Activated CD4-positive, alpha-beta T cell treated with anti-CD3 and anti-CD28 coated beads, Interleukin-2, amount 50 U/mL, for 1 hour (primary cell): ENCODE measurements at regions not wholly inside any gene's neighbourhood (a gene's known extent, or its start where the extent isn't known, plus 50 kb on each side); places are given as distances from the start of the nearest gene placed in this dataset.

Source experiments
- DNase-seq: peaks from one replicate; pipeline ENCODE4 v3.0.0-alpha.2; 2020

DNA sequence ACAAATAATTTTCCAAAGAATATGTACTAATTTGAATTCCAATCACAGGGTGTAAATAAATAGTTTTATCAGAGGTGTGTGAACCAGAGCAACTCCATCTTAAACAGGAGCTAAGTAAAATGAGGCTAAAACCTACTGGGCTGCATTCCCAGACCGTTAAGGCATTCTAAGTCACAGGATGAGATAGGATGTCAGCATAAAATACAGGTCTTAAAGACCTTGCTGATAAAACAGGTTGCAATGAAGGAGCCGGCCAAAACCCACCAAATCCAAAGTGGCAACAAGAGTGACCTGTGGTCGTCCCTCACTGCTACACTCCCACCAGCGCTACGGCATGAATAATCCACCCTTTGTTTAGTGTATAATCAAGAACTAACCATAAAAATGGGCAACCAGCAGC is 291.7 kb upstream of the SEMA3D start:
- DNase-seq: no peak

DNA sequence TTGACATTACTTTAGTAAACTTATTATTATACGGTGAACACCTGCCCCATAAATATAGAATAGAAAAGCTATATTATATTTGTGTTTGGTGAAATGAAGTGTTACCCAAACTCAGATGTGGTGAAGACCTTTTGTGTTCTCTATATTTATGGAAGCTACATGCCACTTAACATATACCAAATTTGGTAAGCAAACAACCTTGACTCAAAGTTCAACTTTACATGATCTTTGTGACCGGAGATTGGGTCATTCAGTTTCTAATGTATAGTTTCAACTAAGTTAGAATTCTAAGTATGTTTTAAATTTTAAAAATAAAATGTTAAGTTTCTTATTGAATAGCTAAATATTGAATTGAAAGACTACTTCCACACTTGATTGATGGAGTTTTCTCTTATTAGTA is 288.6 kb upstream of the SEMA3D start:
- no peak for DNase-seq

DNA sequence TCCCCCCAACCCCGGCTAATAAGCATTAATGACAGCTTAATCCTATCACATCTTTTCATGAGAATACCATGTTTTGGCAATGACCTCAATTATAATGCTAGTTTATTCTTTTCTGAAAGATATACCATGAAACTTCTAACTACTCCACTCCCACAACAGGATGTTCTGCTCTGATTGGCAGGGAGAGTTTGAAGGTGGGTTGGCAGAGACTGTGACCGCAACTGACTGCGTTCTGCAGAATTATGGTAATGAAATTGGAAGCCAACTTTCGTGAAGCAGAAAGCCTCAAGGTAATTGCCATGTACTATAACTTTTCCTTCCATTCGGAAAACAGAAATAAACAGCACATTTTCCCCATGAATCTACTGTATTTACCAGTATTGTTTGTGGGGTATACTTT is 288.2 kb upstream of the SEMA3D start:
- no peak for DNase-seq

DNA sequence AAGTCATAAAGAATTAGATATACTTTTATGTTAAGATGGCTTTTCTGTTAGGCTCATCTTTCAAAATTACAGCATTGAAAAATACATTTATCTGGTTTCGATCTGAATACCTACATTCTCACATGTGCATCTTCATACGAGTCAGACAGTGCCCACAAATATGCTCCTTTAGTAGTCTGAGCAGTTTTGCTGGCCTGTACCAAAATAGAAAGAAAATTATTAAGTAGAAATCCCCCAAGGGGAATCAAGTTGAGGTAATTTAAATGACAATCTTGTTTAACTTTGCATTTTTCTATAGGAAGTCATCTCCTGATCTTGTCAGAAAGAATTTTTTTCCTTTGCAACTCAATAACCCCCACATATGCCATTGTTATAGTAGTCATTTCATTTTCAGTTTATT is 287.4 kb upstream of the SEMA3D start:
- no peak for DNase-seq

DNA sequence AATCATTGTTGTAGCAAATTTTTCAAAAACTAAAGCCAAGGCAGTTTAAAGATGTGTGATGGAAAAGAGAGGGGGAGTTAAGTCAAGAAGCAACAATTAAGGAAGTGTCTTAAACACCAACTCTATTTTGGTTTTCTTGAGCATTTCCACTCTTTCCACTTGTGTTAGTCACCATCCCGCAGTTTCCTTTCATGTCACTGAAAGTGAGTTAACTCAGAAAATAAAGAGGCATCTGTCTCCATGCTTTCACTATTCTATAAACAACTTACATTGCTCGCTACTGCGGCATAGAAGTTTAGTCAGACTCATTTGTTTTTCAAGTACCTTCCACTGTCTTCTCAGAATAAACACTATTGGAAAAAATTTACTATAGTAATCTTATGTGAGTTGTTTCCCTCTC is 284.9 kb upstream of the SEMA3D start:
- DNase-seq: no peak

DNA sequence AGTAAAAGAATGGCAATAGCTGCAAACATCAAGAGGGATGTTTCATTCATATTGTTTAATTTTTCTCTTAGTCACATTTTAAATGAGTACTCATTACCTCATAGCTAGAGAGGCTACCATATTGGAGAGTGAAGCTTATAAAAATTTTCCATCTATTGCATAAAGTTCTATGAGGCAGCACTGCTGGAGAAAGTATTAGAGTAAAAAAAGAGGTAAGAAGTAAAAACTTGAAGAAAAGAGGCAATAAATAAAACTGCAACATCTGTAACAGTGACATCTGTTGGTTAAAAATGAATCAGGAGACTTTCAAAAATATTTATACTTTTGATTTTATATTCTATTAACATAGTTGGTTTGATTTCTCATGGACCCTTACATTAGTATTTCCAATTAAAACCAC is 284.5 kb upstream of the SEMA3D start:
- no peak for DNase-seq

DNA sequence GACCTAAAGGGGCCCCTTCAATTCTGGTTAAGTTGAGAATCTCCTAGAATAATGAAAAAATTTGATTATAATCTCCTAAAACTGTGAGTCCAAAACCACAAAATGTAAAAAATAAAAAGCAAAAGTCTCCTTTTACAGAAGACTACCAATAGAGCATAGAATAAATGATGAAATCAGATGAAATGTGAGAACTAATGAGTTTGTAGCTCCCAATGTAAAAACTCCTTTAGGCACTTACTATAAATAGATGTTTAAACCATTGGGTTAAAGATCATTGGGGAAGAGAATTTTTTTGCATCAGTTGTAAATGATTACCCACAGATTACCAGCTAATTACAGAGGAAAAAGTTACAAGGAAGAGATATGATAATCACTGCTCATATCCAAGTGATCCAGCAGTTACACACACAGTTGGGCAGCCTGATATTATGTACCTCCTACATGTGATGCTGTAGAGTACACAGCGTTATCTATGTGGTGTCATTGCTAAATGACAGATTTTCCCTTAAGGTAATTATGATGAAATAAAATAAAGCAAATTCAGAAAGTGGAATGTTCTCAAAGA is 282.7 kb upstream of the SEMA3D start:
- DNase-seq: no peak

DNA sequence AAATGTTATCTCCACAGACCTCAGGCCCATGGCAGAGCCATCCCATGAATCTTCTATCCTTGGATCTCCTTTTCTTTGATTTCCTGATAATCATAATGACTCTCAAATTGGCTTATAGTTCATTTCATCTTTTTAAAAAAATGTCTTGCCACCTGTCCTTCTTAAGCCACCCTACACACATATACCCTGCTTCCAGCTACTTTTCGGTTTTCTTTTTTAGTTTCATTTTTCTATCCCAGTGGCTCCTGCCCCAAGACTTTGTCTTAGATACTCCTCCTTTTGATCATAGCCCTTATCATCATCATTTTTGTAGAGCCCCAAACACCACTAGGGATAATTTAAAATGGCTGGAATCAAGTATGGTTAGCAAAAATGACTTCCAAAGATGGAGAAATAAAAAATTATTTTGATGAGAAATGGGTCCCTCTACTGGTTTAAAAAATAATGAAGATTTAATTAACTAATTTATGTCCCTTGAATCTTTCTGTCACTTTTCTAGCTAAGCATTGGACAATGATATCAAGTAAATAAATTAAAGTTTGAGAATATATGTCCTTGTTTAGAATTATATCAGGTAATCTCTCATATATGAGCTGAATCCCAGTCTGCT is 277.3 kb upstream of the SEMA3D start:
- no peak for DNase-seq

DNA sequence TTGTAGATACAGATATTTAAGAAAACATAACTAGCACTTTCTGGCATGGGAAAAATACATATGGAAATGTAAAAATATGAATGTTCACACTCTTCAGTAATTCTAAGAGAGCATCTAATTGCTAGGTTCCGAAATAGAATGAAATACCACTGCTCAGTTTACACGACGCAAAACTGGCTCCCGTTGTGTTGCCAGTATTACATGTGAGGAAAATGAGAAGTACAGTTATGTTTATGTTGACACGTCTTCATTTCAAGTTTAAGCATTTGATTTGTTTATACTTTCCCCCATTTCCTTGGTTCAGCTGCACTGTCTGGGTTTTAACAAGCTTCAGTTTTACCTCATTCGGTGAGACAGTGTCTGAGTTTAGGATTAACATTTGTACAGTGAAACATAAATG is 275.8 kb upstream of the SEMA3D start:
- DNase-seq: no peak

DNA sequence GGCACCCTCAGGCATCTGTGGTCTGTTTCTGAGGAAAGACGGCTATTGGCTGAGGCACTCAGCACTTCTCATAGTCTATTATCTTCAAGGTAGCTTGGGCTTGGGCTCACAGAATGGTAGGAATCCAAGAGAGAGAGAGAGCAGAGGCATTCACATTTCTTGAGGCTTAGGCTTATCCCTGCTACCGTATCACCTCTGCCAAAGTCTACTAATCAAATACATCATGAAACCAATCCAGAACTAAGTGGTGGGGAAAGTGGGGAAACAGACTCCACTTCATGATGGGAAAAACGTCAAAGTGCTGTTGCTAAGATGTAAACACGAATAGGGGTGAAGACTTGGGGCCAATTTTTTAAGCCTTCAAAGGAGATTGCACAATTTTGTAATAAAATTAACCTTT is 271.1 kb upstream of the SEMA3D start:
- DNase-seq: no peak

DNA sequence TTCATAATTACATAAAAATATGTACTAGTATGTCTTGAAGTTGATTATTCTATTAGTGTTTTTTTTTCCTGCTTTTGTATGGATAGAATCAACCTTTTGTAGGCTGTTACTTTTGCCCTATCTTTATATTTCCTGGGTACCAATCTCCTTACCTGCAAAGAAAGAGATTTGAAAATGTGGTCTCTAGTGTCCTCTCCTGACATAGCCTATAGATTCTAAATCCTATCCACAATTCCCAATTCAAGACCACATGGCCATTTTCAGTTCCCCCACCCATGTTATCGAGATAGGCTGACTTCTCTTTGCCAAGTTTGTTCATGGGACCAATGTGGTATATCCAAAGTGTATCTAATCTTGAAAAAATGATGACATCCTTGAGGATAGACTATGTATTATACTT is 269.4 kb upstream of the SEMA3D start:
- no peak for DNase-seq

DNA sequence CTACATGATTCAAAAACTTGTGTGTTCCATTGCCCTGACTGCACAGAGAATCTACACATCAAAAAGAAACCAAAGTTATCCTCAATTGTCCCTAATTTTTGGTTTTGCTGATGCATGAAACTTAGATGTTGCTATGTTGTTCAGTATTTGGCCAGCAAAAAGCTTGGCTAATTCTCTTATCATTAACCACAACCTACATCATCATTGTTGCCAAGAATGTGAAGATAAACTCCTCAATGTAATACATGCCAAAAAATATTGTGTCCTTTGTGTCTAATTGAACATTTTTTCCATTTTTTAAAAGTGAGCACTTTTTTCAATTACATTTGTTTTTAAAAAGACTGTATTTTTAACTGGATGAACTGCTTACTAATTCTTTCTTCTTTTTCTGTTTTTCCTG is 268.0 kb upstream of the SEMA3D start:
- DNase-seq: no peak

DNA sequence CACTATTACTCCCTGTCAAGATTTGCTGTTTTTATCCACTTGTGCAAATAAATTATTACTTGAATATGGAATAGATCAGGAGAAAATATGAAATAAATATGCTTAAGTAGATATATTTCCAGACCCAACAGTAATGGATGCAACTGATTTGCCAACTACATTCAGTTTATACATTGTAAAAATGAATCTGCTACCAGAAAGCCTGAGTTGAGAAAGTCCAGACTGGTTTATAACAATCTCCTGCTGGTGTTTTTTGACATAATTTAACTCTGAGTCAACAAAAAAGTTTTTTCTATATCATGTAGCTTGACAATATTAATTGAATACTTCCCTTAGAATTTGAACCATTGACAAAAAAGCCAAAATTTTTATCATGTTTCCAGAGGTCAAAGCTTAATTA is 265.8 kb upstream of the SEMA3D start:
- no peak for DNase-seq

DNA sequence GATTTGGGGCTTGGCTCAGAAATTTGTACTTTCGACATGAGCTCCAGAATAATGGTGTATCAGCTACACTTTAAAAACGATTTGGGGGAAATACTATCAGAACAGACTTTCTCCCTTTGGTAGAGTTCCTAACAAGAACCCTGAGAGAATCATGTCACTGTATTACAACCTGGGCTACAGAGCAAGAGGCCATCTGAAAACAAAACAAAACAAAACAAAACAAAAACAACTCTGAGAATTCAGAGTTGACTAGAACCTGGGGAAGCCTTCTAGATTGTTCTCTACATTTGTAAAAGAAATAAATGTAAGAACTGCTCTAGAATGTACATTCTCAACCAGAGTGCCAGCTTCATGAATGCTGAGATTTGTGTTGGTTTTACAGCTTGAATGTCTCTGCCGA is 262.6 kb upstream of the SEMA3D start:
- no peak for DNase-seq

DNA sequence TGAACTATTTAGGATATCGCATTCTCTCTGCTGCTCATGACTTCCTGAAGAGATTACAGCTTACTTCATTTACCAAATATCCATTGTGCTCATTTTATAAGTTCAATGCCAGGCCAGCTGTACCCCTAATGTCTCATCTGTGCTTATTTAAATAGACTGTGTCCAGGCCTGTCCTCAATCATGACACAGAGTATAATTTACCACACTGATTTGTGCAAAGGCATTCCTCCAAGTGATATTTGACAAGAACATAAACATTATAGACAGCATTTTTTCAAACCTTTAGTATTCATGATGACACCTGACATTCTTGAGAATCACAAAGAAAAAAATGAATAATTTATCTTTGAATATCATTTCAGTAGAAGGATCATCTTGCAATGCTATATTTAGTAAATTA is 260.1 kb upstream of the SEMA3D start:
- DNase-seq: no peak

DNA sequence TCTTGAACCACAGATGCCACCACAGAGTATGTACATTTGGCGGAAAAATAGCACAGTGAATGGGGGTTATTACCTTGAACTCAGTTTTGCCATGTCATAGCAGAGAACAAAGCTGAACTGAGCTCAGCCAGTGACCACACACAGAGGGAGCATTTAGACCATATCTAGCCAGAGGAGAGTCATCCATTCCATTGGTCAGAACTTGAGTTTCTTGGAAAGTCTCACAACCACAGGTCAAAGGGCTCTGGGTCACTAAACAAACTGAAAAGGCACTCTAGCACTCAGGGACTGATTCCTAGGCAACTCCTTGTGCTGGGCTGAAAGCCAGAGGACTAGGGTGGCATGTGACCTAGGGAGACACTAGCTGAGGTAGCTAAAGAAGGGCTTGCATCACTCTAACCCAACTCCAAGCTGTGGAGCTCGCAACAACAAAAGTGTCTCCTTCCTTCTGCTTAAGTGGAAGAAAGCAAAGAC is 239.7 kb upstream of the SEMA3D start:
- no peak for DNase-seq

DNA sequence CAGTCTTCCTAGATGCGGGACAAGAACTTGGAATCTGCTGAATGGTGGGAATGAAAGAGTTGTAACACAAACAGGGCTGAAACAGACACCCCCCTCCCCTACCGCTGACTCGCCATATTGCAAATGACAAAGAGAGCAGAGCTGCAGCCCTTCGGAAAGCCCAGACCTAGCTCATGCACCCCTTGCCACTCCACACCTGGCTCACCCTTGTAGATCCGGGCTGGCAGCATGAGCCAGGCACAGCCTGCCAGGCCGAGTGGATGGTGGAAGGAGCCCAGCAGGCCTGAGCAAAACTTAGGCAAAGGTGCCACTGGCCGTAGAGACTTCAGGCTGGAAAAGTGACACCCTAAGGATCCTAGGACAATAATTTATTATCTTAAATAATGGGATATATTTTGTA is 237.4 kb upstream of the SEMA3D start:
- no peak for DNase-seq

DNA sequence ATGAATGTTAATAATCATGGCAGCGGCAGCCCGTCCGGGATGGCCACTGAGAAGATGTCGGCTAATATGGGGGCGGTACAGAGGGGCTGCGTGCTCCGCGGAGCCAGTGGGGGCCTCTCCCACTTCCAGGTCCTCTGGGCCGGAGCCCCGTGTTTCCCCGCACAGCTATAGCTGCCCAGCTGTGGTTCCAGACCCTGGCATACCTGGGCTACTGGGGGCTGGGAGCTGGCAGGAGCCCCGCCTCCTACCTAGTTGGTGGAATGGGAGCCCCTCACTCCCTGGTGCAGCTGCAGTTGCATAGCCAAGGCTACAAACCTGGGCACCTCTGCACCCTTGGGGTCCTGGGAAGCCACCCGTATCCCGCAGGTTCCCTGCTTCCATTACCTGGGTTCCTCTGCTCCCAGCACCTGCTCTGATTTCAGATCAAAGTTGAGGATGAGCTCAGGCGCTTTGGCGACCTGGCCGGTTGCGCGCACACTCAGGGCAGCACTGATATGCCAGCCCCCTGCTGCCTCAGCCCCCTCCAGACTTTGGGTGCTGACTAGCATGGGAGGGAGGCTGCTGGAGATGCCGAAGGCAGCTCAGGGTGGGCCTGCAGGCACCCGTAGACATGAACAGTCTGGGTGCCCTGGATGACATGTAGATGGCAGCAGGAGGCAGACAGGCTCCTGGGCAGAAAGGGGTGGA is 236.5 kb upstream of the SEMA3D start:
- DNase-seq: no peak

DNA sequence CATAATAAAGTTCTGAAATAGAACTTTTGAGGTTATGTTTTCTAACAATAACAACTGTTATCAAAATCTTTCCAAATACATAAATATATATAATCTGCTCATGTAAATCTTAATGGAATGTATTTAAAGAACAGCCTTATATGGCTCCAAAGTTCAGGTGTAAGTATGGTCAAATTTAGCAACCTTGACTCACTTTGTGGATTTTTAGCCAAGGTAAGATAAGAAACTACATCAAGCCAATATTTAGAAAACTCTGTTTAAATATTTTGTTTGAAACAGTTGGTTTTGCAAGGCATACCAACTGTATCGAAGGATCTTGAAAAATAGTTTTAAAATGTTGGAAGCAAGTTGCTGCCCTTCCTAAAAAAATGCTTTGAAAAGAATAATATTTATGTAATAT is 228.9 kb upstream of the SEMA3D start:
- DNase-seq: no peak

DNA sequence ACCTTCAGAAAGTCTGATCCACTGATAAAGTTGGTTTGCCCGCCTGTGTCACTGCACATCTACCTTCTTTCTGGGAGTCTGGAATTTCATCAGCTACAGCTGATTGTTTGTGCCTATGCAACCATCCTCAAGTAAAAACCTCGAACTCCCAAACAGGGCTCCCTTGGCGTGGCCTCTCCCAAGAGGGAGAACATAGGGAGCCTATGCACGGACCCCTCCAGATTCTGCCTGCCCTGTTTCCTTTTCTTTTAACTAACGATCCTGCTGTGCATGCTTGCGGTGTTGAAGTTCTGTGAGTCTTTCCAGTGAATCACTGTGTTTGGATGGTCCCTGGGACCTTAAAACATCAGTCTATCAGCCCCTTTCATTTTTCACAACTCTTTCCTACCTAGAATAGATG is 226.9 kb upstream of the SEMA3D start:
- no peak for DNase-seq

DNA sequence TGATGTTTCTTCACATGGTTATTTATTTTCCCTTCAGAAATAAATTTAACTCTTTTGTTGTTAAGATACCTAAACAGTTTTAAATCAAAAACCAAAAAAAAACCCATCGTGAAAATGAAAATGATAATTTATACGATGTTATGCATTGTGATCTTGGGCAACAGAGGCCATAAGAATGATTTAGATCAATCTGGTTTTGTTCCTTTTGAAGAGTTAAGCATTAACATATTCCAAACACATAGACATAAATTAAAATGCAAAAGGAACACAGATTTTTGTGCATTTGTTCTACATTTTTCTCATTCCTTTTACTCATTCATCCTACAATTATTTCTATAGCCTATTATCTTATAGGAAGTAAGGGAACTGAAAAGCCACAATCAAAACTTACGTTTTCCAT is 226.1 kb upstream of the SEMA3D start:
- no peak for DNase-seq

DNA sequence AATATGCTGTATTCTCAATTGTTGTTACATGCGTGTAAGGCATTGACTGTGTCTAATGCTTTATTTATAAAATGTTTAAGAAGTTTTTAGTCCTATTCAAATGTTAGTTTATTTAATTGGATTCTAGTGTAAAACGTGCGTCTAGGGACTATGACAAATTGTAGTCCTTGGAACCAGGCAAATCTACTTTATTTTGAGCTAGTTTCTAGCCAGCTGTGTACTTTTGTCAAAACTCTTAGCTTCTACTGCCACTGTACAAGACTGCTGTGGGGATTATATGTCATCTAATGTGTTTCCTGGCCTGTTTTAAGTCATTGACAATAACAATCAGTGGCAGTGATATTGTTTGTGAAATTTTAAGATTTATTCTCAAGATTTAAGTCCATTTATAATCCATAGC is 220.5 kb upstream of the SEMA3D start:
- DNase-seq: no peak

DNA sequence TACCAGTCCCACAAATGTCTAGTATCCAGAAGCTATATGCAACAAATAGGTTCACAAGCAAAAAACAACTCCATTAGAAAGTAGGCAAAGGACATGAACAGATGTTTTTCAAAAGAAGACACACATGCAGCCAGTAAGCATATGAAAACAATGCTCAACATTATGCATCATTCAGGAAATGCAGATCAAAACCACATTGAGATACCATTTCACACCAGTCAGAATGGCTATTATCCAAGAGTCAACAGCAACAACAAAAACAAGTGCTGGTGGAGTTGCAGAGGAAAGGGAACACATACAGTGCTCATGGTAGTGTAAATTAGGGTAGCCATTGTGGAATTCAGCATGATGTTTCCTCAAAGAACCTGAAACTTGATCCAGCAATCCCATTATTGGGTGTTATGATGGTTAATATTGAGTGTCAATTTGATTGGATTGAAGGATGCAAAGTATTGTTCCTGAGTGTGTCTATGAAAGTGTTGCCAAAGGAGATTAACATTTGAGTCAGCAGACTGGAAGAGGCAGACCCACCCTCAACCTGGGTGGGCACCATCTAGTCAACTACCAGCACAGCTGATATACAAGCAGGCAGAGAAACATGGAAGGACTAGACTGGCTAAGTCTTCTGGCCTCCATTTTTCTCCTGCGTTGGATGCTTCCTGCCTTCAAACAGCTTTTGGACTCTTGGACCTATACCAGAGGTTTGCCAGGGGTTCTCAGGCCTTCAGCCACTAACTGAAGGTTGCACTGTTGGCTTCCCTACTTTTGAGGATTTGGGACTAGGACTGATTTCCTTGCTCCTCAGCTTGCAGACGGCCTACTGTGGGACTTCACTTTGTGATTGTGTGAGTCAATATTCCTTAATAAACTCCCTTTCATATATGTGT is 218.4 kb upstream of the SEMA3D start:
- no peak for DNase-seq

DNA sequence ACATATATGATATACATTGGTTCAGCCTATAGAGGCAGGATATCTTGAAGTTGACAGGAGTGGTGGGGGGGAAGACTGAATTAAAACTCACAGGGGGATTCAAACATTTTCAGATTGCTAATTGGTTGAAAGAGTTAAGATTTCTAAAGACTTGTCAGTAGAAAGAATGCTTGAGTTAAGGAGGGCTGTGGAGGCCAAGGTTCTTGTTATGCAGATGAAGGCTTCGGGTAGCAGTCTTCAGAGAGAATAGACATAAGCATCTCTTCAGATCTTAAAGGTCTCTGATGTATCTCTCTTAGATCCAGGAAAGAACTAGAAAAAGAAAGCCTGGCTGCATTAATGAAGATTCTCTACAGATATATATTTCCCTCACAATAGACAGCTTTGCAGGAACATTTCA is 209.8 kb upstream of the SEMA3D start:
- no peak for DNase-seq
